ENCODE measurements at regions not wholly inside any gene's neighbourhood (a gene's known extent, or its start where the extent isn't known, plus 50 kb on each side); places are given as distances from the start of the nearest gene placed in this dataset.

DNA sequence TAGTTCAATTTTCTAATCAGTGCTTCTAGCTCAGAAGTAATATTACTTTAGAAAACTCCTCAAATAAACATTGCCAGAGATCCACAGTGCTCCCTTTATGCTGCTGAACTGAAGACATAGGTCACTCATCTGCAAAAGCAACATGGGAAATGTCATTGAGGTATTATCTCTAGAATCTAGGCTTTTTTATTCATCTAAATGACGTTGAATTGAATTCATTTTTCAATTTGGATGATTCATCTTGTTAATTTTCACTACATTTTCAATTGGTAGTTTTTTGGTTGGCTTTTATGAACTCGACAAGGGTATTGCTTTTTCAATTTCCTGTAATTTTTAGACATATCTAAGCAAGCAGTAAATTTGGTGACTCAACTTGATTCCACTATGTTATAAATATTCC is 275.4 kb downstream of the NFKBIZ start:
- DNase-seq (ENCODE audit: low spot score): no peak
- Histone ChIP-seq H3K27ac (ENCODE audit: low read depth in 1 of 2, low read length in 2 of 2) (peak overlapping the region; percentile 74 to 84), H3K4me1 (ENCODE audit: control insufficient read depth in 4 of 4, insufficient read depth in 4 of 4, low read length in 3 of 4) (peaks cover 0 to 17% (median 15%) of the 10 kb centered on the region in 4 donors), H3K27me3 (ENCODE audit: control insufficient read depth in 4 of 4, insufficient read depth in 4 of 4, low read length in 3 of 4) (no peaks in the 10 kb centered on the region), H3K36me3 (ENCODE audit: control insufficient read depth in 4 of 4, insufficient read depth in 3 of 4, low read depth in 1 of 4, low read length in 3 of 4) (no peaks in the 10 kb centered on the region), H3K4me3 (ENCODE audit: low read depth in 1 of 3, low read length in 3 of 3) (no peak overlapping the region), H3K9ac (ENCODE audit: low read depth in 1 of 2, low read length in 2 of 2) (no peak overlapping the region), H3K9me3 (ENCODE audit: control insufficient read depth in 4 of 4, low read length in 3 of 4) (peaks cover 0 to 3% (median under 1%) of the 10 kb centered on the region in 4 donors)
- 53% methylated on average over 2 of the region's 2 CpGs for WGBS
- TF ChIP-seq SP1 (IDR thresholded peaks at IDR 0.05) (no peak), RXRA (IDR thresholded peaks at IDR 0.05) (peak in 1 of 2 donors; percentile 4)

DNA sequence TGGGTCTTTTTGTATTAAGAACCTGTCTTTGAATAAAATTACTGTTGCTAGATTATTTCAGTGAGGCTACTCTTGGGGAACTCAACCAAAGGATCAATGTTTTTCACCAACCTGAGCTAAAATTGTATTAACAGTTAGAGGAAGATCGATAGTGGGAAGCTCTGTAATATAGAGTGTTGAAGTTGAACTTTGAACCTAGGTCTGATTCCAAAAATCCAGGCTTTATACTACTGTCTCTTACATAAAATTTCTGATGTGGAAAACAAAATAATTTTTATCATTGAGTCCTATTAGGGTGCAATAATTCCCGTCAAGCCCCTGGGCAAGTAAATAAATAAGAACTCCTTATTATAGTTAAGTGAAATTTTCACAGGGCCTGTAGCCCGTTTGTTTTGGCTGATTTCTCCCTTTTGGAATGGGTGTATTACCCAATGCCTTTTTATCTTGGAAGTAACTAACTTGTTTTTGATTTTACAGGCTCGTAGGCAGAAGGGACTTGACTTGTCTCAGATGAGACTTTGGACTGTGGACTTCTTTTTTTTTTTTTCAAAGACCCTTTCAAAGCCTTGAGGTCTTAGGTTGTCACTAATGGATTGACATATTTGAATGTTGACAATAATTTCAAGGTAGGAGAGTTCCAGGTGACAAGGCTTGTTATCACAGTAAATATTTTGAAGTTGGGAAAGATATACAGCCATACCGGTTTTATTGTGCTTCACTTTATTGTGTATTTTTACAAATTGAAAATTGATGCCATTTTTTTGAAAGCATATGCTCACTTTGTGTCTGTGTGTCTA is 276.1 kb downstream of the NFKBIZ start:
- 34% methylated on average over 5 of the region's 5 CpGs for WGBS
- Histone ChIP-seq H3K9me3 (ENCODE audit: control insufficient read depth in 4 of 4, low read length in 3 of 4) (peaks cover 0 to 3% (median under 1%) of the 10 kb centered on the region in 4 donors), H3K4me1 (ENCODE audit: control insufficient read depth in 4 of 4, insufficient read depth in 4 of 4, low read length in 3 of 4) (peaks cover 0 to 17% (median 15%) of the 10 kb centered on the region in 4 donors), H3K36me3 (ENCODE audit: control insufficient read depth in 4 of 4, insufficient read depth in 3 of 4, low read depth in 1 of 4, low read length in 3 of 4) (no peaks in the 10 kb centered on the region), H3K4me3 (ENCODE audit: low read depth in 1 of 3, low read length in 3 of 3) (no peak overlapping the region), H3K27ac (ENCODE audit: low read depth in 1 of 2, low read length in 2 of 2) (peak overlapping the region; percentile 74 to 84), H3K9ac (ENCODE audit: low read depth in 1 of 2, low read length in 2 of 2) (no peak overlapping the region), H3K27me3 (ENCODE audit: control insufficient read depth in 4 of 4, insufficient read depth in 4 of 4, low read length in 3 of 4) (no peaks in the 10 kb centered on the region)
- TF ChIP-seq, protein P1, sequence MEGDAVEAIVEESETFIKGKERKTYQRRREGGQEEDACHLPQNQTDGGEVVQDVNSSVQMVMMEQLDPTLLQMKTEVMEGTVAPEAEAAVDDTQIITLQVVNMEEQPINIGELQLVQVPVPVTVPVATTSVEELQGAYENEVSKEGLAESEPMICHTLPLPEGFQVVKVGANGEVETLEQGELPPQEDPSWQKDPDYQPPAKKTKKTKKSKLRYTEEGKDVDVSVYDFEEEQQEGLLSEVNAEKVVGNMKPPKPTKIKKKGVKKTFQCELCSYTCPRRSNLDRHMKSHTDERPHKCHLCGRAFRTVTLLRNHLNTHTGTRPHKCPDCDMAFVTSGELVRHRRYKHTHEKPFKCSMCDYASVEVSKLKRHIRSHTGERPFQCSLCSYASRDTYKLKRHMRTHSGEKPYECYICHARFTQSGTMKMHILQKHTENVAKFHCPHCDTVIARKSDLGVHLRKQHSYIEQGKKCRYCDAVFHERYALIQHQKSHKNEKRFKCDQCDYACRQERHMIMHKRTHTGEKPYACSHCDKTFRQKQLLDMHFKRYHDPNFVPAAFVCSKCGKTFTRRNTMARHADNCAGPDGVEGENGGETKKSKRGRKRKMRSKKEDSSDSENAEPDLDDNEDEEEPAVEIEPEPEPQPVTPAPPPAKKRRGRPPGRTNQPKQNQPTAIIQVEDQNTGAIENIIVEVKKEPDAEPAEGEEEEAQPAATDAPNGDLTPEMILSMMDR (IDR thresholded peaks at IDR 0.05; ENCODE audit: low read depth, low read length, missing input control): no peak
- TF ChIP-seq HNF4A (conservative IDR thresholded peaks at IDR 0.05) (peak; percentile 84 to 95), RXRA (IDR thresholded peaks at IDR 0.05) (peak in 1 of 2 donors; percentile 43), EGR1 (IDR thresholded peaks at IDR 0.05; ENCODE audit: low read depth in 2 of 2) (no peak), GABPA (IDR thresholded peaks at IDR 0.05 in 1 of 2, conservative IDR thresholded peaks at IDR 0.05 in 1 of 2) (no peak), SP1 (IDR thresholded peaks at IDR 0.05) (peak; percentile 89), FOXA2 (IDR thresholded peaks at IDR 0.05) (no peak), TAF1 (conservative IDR thresholded peaks at IDR 0.05) (no peak), RAD21 (IDR thresholded peaks at IDR 0.05) (peak; percentile 22 to 29), FOXA1 (IDR thresholded peaks at IDR 0.05) (no peak), HNF4G (IDR thresholded peaks at IDR 0.05) (peak; percentile 63), JUND (IDR thresholded peaks at IDR 0.05) (peak; percentile 35 to 49), NR2F2 (IDR thresholded peaks at IDR 0.05) (no peak), YY1 (IDR thresholded peaks at IDR 0.05) (peak; percentile 31)
- TF ChIP-seq, protein P2, sequence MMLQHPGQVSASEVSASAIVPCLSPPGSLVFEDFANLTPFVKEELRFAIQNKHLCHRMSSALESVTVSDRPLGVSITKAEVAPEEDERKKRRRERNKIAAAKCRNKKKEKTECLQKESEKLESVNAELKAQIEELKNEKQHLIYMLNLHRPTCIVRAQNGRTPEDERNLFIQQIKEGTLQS (IDR thresholded peaks at IDR 0.05): peak; percentile 22
- TF ChIP-seq, protein P3, sequence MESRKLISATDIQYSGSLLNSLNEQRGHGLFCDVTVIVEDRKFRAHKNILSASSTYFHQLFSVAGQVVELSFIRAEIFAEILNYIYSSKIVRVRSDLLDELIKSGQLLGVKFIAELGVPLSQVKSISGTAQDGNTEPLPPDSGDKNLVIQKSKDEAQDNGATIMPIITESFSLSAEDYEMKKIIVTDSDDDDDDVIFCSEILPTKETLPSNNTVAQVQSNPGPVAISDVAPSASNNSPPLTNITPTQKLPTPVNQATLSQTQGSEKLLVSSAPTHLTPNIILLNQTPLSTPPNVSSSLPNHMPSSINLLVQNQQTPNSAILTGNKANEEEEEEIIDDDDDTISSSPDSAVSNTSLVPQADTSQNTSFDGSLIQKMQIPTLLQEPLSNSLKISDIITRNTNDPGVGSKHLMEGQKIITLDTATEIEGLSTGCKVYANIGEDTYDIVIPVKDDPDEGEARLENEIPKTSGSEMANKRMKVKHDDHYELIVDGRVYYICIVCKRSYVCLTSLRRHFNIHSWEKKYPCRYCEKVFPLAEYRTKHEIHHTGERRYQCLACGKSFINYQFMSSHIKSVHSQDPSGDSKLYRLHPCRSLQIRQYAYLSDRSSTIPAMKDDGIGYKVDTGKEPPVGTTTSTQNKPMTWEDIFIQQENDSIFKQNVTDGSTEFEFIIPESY (IDR thresholded peaks at IDR 0.05): peak; percentile 27
- TF ChIP-seq, protein P4, sequence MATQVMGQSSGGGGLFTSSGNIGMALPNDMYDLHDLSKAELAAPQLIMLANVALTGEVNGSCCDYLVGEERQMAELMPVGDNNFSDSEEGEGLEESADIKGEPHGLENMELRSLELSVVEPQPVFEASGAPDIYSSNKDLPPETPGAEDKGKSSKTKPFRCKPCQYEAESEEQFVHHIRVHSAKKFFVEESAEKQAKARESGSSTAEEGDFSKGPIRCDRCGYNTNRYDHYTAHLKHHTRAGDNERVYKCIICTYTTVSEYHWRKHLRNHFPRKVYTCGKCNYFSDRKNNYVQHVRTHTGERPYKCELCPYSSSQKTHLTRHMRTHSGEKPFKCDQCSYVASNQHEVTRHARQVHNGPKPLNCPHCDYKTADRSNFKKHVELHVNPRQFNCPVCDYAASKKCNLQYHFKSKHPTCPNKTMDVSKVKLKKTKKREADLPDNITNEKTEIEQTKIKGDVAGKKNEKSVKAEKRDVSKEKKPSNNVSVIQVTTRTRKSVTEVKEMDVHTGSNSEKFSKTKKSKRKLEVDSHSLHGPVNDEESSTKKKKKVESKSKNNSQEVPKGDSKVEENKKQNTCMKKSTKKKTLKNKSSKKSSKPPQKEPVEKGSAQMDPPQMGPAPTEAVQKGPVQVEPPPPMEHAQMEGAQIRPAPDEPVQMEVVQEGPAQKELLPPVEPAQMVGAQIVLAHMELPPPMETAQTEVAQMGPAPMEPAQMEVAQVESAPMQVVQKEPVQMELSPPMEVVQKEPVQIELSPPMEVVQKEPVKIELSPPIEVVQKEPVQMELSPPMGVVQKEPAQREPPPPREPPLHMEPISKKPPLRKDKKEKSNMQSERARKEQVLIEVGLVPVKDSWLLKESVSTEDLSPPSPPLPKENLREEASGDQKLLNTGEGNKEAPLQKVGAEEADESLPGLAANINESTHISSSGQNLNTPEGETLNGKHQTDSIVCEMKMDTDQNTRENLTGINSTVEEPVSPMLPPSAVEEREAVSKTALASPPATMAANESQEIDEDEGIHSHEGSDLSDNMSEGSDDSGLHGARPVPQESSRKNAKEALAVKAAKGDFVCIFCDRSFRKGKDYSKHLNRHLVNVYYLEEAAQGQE (IDR thresholded peaks at IDR 0.05): no peak
- TF ChIP-seq, protein P5, sequence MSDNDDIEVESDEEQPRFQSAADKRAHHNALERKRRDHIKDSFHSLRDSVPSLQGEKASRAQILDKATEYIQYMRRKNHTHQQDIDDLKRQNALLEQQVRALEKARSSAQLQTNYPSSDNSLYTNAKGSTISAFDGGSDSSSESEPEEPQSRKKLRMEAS (IDR thresholded peaks at IDR 0.05): no peak
- no peak for DNase-seq (ENCODE audit: low spot score)
